HEK293T (cell line): ENCODE measurements at regions not wholly inside any gene's neighbourhood (a gene's known extent, or its start where the extent isn't known, plus 50 kb on each side); places are given as distances from the start of the nearest gene placed in this dataset.

Experiments
- CTCF ChIA-PET: fragments of 350-600 bp; formaldehyde crosslinking; extraction: SDS; loops from one replicate; lab custom pipeline; 2021; ENCODE audit warnings: antibody characterized with exemption, inconsistent platforms; lab: Yijun Ruan, JAX
- POLR2A ChIA-PET: fragments of 350-600 bp; formaldehyde crosslinking; extraction: SDS; loops from one replicate; lab custom pipeline; 2020; ENCODE audit warnings: antibody characterized with exemption, inconsistent platforms; lab: Yijun Ruan, JAX
- DNase-seq: peaks from one replicate; pipeline ENCODE4 v3.0.0; 2012; ENCODE audit warnings: mixed read lengths; ENCODE audit errors: extremely low spot score
- ARNT ChIP-seq: fragments of 450-650 bp; IDR thresholded peaks from 2 replicates; pipeline ENCODE4 v1.6.1; 2017; ENCODE audit warnings: mild to moderate bottlenecking
- BHLHE40 ChIP-seq: fragments of 450-650 bp; IDR thresholded peaks from 2 replicates; pipeline ENCODE4 v1.6.1; 2016; ENCODE audit warnings: mild to moderate bottlenecking, moderate library complexity, borderline replicate concordance
- CTBP1 ChIP-seq: fragments of 450-650 bp; IDR thresholded peaks from 2 replicates; pipeline ENCODE4 v1.6.1; 2016; ENCODE audit warnings: borderline replicate concordance
- ELF4 ChIP-seq: fragments of 450-650 bp; IDR thresholded peaks from 2 replicates; pipeline ENCODE4 v1.6.1; 2017; ENCODE audit warnings: antibody characterized with exemption
- FOXA1 ChIP-seq: fragments of 450-650 bp; IDR thresholded peaks from 2 replicates; pipeline ENCODE4 v1.6.1; 2016; ENCODE audit warnings: mild to moderate bottlenecking
- FOXK2 ChIP-seq: fragments of 450-650 bp; IDR thresholded peaks from 2 replicates; pipeline ENCODE4 v1.6.1; 2016; ENCODE audit warnings: mild to moderate bottlenecking
- FOXM1 ChIP-seq: fragments of 450-650 bp; IDR thresholded peaks from 2 replicates; pipeline ENCODE4 v1.6.1; 2017; ENCODE audit warnings: mild to moderate bottlenecking, borderline replicate concordance
- HDGF ChIP-seq: fragments of 450-650 bp; IDR thresholded peaks from 2 replicates; pipeline ENCODE4 v1.6.1; 2017; ENCODE audit warnings: antibody characterized with exemption, borderline replicate concordance
- L3MBTL2 ChIP-seq: fragments of 450-650 bp; conservative IDR thresholded peaks from 2 replicates; pipeline ENCODE4 v1.6.1; 2016; ENCODE audit warnings: mild to moderate bottlenecking
- LEF1 ChIP-seq: fragments of 450-650 bp; IDR thresholded peaks from 2 replicates; pipeline ENCODE4 v1.6.1; 2017; ENCODE audit warnings: mild to moderate bottlenecking, borderline replicate concordance
- NFRKB ChIP-seq: fragments of 450-650 bp; IDR thresholded peaks from 2 replicates; pipeline ENCODE4 v1.6.1; 2016; ENCODE audit warnings: mild to moderate bottlenecking, moderate library complexity
- PKNOX1 ChIP-seq: fragments of 450-650 bp; IDR thresholded peaks from 2 replicates; pipeline ENCODE4 v1.6.1; 2016
- SP1 ChIP-seq: fragments of 450-650 bp; IDR thresholded peaks from 2 replicates; pipeline ENCODE4 v1.6.1; 2017
- SUZ12 ChIP-seq: fragments of 450-650 bp; IDR thresholded peaks from 2 replicates; pipeline ENCODE4 v1.6.1; 2016; ENCODE audit warnings: mild to moderate bottlenecking
- TARDBP ChIP-seq: fragments of 450-650 bp; IDR thresholded peaks from 2 replicates; pipeline ENCODE4 v1.6.1; 2016
- ZNF384 ChIP-seq: fragments of 450-650 bp; IDR thresholded peaks from 2 replicates; pipeline ENCODE4 v1.6.1; 2016

GRCh38 chr18:25881149-25881548 lies 209.3 kb downstream of the SS18 start:
- no peak for DNase-seq
- ChIA-PET POLR2A (no interaction called here), CTCF (no interaction called here)
- no peak for TF ChIP-seq L3MBTL2
- no peak for TF ChIP-seq PKNOX1
- TF ChIP-seq ELF4, result no peak
- TF ChIP-seq ZNF384, result no peak
- TF ChIP-seq CTBP1, result no peak
- no peak for TF ChIP-seq HDGF

DNA sequence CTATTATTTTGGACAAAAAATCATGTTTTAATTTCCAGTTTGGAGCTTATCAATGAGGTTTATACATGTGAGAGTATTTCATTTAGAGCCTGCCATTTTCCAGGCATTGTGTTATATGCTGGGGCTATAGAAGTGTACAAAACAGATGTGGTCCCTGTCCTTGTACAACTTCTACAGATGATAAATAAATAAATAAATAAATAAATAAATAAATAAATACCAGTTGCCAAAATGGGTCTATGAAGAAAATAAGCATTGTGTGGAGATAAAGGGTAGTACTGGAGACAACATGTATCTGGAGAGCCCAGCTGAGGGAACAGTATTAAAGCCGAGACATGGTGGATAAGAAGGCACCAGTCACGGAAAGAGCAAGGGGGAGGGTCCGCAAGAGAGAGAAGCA lies 210.0 kb downstream of the SS18 start:
- ChIA-PET CTCF (no interaction called here), POLR2A (no interaction called here)
- DNase-seq, result no peak
- no peak for TF ChIP-seq FOXA1
- TF ChIP-seq ZNF384, result no peak
- no peak for TF ChIP-seq CTBP1
- no peak for TF ChIP-seq ELF4
- TF ChIP-seq TARDBP, result no peak
- TF ChIP-seq FOXM1, result no peak
- no peak for TF ChIP-seq SP1
- no peak for TF ChIP-seq PKNOX1
- no peak for TF ChIP-seq SUZ12
- no peak for TF ChIP-seq ARNT
- no peak for TF ChIP-seq HDGF
- no peak for TF ChIP-seq L3MBTL2
- TF ChIP-seq LEF1, result no peak

GRCh38 chr18:25876330-25876948 lies 214.0 kb downstream of the SS18 start:
- no peak for TF ChIP-seq PKNOX1
- no peak for TF ChIP-seq CTBP1
- TF ChIP-seq HDGF, result no peak
- TF ChIP-seq ZNF384, result no peak
- TF ChIP-seq L3MBTL2, result no peak
- no peak for TF ChIP-seq ARNT
- TF ChIP-seq TARDBP, result no peak
- no peak for DNase-seq
- ChIA-PET POLR2A (no interaction called here), CTCF (interaction anchor here (0.5 kb wide), 1 partner anchor 17 kb away, joined by 3 read pairs; no protein-coding TSS in a partner anchor)

- CTCF ChIA-PET, result no interaction called here
- TF ChIP-seq FOXK2, result no peak
- no peak for TF ChIP-seq ZNF384
- no peak for TF ChIP-seq FOXA1
- no peak for TF ChIP-seq SUZ12
- no peak for TF ChIP-seq ARNT
- TF ChIP-seq FOXM1, result no peak
- no peak for TF ChIP-seq TARDBP
- TF ChIP-seq SP1, result no peak
- TF ChIP-seq NFRKB, result no peak
- TF ChIP-seq ELF4, result no peak
- no peak for TF ChIP-seq LEF1
- TF ChIP-seq HDGF, result no peak
- no peak for DNase-seq
- POLR2A ChIA-PET, result no interaction called here
Observed at GRCh38 chr18:25875551-25876240, 214.7 kb downstream of the SS18 start.

DNA sequence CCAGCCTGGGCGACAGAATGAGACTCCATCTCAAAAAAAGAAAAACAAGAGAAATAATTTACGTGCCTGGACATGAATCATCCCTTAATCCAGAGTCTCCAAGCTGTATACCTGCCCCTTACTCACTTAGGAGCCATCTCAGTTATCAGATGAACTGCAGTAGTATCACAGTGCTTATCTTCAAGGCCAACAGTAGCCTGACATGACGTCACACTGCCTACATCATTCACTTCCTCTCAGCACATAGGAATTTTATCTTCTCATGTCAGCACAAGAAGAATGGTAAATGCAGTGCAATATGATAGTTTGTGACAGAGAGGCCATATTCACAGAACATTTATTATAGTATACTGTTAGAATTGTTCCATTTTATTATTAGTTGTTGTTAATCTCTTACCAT lies 216.6 kb downstream of the SS18 start:
- CTCF ChIA-PET, result interaction anchor here (0.6 to 1.1 kb wide), 2 partner anchors 25 to 616 kb away, joined by 3 read pairs; no protein-coding TSS in a partner anchor
- no peak for TF ChIP-seq TARDBP
- no peak for TF ChIP-seq FOXK2
- TF ChIP-seq L3MBTL2, result no peak
- TF ChIP-seq FOXM1, result no peak
- no peak for TF ChIP-seq BHLHE40
- TF ChIP-seq LEF1, result no peak
- no peak for TF ChIP-seq ARNT
- no peak for TF ChIP-seq NFRKB
- TF ChIP-seq ELF4, result no peak
- TF ChIP-seq SP1, result no peak
- TF ChIP-seq FOXA1, result no peak

DNA sequence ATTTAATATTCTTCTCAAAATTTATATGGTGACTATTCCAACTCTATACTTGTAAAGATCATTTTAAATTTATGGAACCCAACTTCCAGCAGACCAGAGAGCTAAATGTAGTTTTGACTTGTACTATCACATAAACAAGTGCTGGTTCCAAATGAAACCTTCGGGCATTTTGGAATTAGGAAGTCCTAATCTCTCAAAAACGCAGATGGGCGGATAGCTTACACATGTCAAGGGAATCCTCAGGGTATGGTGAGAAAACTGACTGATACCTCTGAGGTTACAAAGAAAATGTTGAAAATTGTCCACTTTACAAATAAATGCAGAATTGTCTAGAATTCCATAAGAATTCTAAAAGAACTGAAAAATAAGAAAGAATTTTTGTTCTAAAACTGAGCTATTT lies 224.1 kb downstream of the SS18 start:
- no peak for DNase-seq
- ChIA-PET CTCF (no interaction called here), POLR2A (no interaction called here)
- TF ChIP-seq L3MBTL2 (no peak), ARNT (no peak), PKNOX1 (no peak), SP1 (no peak), TARDBP (no peak)

More for the DNA sequence above, 216.6 kb downstream of the SS18 start:
- no peak for DNase-seq
- POLR2A ChIA-PET, result no interaction called here
